Ishikawa (cell line): ENCODE measurements at regions not wholly inside any gene's neighbourhood (a gene's known extent, or its start where the extent isn't known, plus 50 kb on each side); places are given as distances from the start of the nearest gene placed in this dataset.

ENCODE experiments used
- CEBPB ChIP-seq: IDR thresholded peaks from 2 replicates; pipeline ENCODE4 v1.6.1; 2012
- EGR1 ChIP-seq: IDR thresholded peaks from 2 replicates; pipeline ENCODE4 v1.6.1; 2012
- EP300 ChIP-seq: IDR thresholded peaks from 2 replicates; pipeline ENCODE4 v1.6.1; 2012; ENCODE audit warnings: borderline replicate concordance
- FOXM1 ChIP-seq: IDR thresholded peaks from 2 replicates; pipeline ENCODE4 v1.6.1; 2012; ENCODE audit warnings: low read depth, borderline replicate concordance
- MAX ChIP-seq: IDR thresholded peaks from 2 replicates; pipeline ENCODE4 v1.6.1; 2012
- NFIC ChIP-seq: IDR thresholded peaks from 2 replicates; pipeline ENCODE4 v1.6.1; 2012
- RAD21 ChIP-seq: IDR thresholded peaks from 2 replicates; pipeline ENCODE4 v1.6.1; 2012; ENCODE audit warnings: low read depth
- TAF1 ChIP-seq: IDR thresholded peaks from 2 replicates; pipeline ENCODE4 v1.6.1; 2012; ENCODE audit warnings: low read depth, mild to moderate bottlenecking
- TEAD4 ChIP-seq: IDR thresholded peaks from 2 replicates; pipeline ENCODE4 v1.6.1; 2012
- ZBTB7A ChIP-seq: IDR thresholded peaks from 2 replicates; pipeline ENCODE4 v1.6.1; 2012; ENCODE audit warnings: low read depth
- TF ChIP-seq, protein P1 (sequence below): IDR thresholded peaks from 2 replicates; pipeline ENCODE4 v1.6.1; 2012
- TF ChIP-seq, protein P2 (sequence below): IDR thresholded peaks from 2 replicates; pipeline ENCODE4 v1.6.1; 2012; ENCODE audit warnings: low read depth, mild to moderate bottlenecking

GRCh38 chr14:50056435-50056834, 59.9 kb downstream of the VCPKMT start:
- TF ChIP-seq MAX (no peak), EP300 (no peak), TAF1 (no peak), FOXM1 (no peak), RAD21 (no peak), CEBPB (no peak), NFIC (no peak), TEAD4 (no peak), ZBTB7A (no peak)
- TF ChIP-seq, protein P1, sequence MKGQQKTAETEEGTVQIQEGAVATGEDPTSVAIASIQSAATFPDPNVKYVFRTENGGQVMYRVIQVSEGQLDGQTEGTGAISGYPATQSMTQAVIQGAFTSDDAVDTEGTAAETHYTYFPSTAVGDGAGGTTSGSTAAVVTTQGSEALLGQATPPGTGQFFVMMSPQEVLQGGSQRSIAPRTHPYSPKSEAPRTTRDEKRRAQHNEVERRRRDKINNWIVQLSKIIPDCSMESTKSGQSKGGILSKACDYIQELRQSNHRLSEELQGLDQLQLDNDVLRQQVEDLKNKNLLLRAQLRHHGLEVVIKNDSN, result no peak
- TF ChIP-seq, protein P2, sequence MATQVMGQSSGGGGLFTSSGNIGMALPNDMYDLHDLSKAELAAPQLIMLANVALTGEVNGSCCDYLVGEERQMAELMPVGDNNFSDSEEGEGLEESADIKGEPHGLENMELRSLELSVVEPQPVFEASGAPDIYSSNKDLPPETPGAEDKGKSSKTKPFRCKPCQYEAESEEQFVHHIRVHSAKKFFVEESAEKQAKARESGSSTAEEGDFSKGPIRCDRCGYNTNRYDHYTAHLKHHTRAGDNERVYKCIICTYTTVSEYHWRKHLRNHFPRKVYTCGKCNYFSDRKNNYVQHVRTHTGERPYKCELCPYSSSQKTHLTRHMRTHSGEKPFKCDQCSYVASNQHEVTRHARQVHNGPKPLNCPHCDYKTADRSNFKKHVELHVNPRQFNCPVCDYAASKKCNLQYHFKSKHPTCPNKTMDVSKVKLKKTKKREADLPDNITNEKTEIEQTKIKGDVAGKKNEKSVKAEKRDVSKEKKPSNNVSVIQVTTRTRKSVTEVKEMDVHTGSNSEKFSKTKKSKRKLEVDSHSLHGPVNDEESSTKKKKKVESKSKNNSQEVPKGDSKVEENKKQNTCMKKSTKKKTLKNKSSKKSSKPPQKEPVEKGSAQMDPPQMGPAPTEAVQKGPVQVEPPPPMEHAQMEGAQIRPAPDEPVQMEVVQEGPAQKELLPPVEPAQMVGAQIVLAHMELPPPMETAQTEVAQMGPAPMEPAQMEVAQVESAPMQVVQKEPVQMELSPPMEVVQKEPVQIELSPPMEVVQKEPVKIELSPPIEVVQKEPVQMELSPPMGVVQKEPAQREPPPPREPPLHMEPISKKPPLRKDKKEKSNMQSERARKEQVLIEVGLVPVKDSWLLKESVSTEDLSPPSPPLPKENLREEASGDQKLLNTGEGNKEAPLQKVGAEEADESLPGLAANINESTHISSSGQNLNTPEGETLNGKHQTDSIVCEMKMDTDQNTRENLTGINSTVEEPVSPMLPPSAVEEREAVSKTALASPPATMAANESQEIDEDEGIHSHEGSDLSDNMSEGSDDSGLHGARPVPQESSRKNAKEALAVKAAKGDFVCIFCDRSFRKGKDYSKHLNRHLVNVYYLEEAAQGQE, result no peak

DNA sequence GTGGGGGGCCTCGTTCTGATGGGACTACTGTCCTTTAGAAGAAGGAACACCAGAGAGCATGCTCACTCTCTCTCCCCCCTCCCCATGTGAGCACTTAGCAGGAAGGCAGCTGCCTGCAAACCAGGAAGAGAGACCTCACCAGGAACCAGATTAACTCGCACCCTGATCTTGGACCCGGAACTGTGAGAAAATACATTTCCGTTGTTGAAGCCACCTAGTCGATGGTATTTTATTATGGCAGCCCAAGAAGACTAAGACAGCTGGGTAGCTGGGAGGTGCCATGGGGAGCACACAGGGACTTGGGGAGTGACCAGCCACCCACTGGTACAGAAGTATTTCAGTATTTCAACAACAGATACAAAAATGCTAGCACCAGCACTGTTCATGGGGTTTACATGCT, 59.0 kb downstream of the VCPKMT start:
- TF ChIP-seq ZBTB7A, result no peak

- TF ChIP-seq, protein P2, result no peak
- TF ChIP-seq EP300 (no peak), EGR1 (no peak), CEBPB (no peak), RAD21 (no peak), TAF1 (no peak)
- TF ChIP-seq, protein P1, result no peak
These were observed 58.3 kb downstream of the VCPKMT start for GRCh38 chr14:50058113-50058512.
